ENCODE measurements at regions not wholly inside any gene's neighbourhood (a gene's known extent, or its start where the extent isn't known, plus 50 kb on each side); places are given as distances from the start of the nearest gene placed in this dataset.

GRCh38 chr11:110830747-110831146 is 118.5 kb upstream of the ARHGAP20 start:
- TF ChIP-seq CTCF (IDR thresholded peaks at IDR 0.05) (no peak), EZH2 (IDR thresholded peaks at IDR 0.05) (no peak)
